Heart left ventricle (tissue), 16 donors: ENCODE measurements at regions not wholly inside any gene's neighbourhood (a gene's known extent, or its start where the extent isn't known, plus 50 kb on each side); places are given as distances from the start of the nearest gene placed in this dataset.
"Not testable (repeated sequence)": the region's sequence is repeated elsewhere in the genome, so short reads cannot be mapped to it uniquely, and the experiment has no call there.

Experiments used
- ATAC-seq, 4 donors: fragments of 200-7000 bp; cut with Tn5 transposase; one replicate each; pipeline ENCODE4 v1.9.1; 2020 to 2022; ENCODE audit warnings: moderate library complexity in 4 of 4, mild to moderate bottlenecking in 3 of 4, moderate number of reproducible peaks in 1 of 4
- DNase-seq, 5 donors: peaks; one replicate each; pipeline ENCODE4 v3.0.0-alpha.2; 2020
- H3K27ac ChIP-seq, 12 donors: fragments of 200-600 bp; sonication (generic) in 4 of 12; one replicate each; pipeline versions ENCODE4 v1.5.0 to v1.8.0; 2016 to 2022; ENCODE audit warnings: mild to moderate bottlenecking in 2 of 12
- H3K27me3 ChIP-seq, 9 donors: fragments of 200-600 bp; sonication (generic) in 2 of 9; one replicate each; pipeline versions ENCODE4 v1.5.1 to v1.8.0; 2016 to 2022; ENCODE audit warnings: mild to moderate bottlenecking in 3 of 9
- H3K36me3 ChIP-seq, 9 donors: fragments of 200-600 bp; sonication (generic) in 2 of 9; one replicate each; pipeline versions ENCODE4 v1.5.0 to v1.8.0; 2018 to 2022; ENCODE audit warnings: mild to moderate bottlenecking in 2 of 9
- H3K4me1 ChIP-seq, 12 donors: fragments of 200-600 bp; sonication (generic) in 4 of 12; one replicate each; pipeline versions ENCODE4 v1.5.0 to v1.8.0; 2016 to 2022; ENCODE audit warnings: mild to moderate bottlenecking in 3 of 12
- H3K4me3 ChIP-seq, 12 donors: fragments of 200-600 bp; sonication (generic) in 4 of 12; one replicate each; pipeline versions ENCODE4 v1.5.0 to v1.8.0; 2017 to 2022; ENCODE audit warnings: mild to moderate bottlenecking in 9 of 12, moderate library complexity in 4 of 12
- H3K9me3 ChIP-seq, 12 donors: fragments of 200-600 bp; sonication (generic) in 4 of 12; one replicate each; pipeline versions ENCODE4 v1.5.0 to v1.8.0; 2016 to 2022; ENCODE audit warnings: mild to moderate bottlenecking in 1 of 12
- CTCF ChIP-seq, 12 donors: fragments of 200-600 bp; sonication (generic) in 4 of 12; IDR thresholded peaks; one replicate each; pipeline versions ENCODE4 v1.5.0 to v1.8.0; 2018 to 2022; ENCODE audit warnings: antibody characterized with exemption in 12 of 12, mild to moderate bottlenecking in 5 of 12
- POLR2A ChIP-seq, 2 donors: fragments of 450-650 bp; IDR thresholded peaks; one replicate each; pipeline ENCODE4 v1.6.1; 2017; ENCODE audit warnings: antibody characterized with exemption in 2 of 2, mild to moderate bottlenecking in 2 of 2, moderate library complexity in 2 of 2
- WGBS, 4 donors: extraction: QIAGEN DNeasy Blood & Tissue Kit in 2 of 4; methylation state at CpG; one replicate each; pipeline versions ENCODE4 v1.1.5 to v1.1.7; 2013 to 2018; 5-methylcytosine and 5-hydroxymethylcytosine counted together
- intact Hi-C, 10 donors: fragments of 100-400 bp; cut with DNase I; formaldehyde crosslinking; loops; one replicate each; pipeline versions ENCODE4 v1.11.1 to v1.14.2; 2022
- donor health status: ischemic (EF 13 %, LVEDD 7.1; RV severe dilation, severe dysfunction).
- donor health status: healthy with polysubstance abuse.
- donor health status: DM: no; HTN: yes; CAD: no.
- donor health status: DM: no; HTN: no; CAD: no.
- donor health status: ischemic (EF 25% LVEDD 6.9; RV normal size, moderate dysfunction).
- donor health status: ischemic (EF 25% LVEDD 5.7; RV mildly dilated, moderate dysfunction).
- donor health status: healthy.
- donor health status: DM: yes; HTN: yes; CAD: no.
- donor health status: ischemic (EF 35%, LVEDD 5.7; RV mildly dilated, moderate dysfunction).
- donor health status: nonischemic (EF 11% LVEDD 7.7; RV severe dilation, severe dysfunction).
- donor health status: DM: yes; HTN: yes; CAD: no.
- donor health status: PGD.
- donor health status: ischemic (EF 29% LVEDD 5.4; RV normal size, mild dysfunction).
- donor health status: nonischemic (EF 23%, LVEDD 6.1; RV moderate dilation, normal function).

GRCh38 chr6:79373246-79373645 is 138.8 kb upstream of the HMGN3 start:
- H3K4me1 ChIP-seq: peaks cover 0 to 3% (median 0%) of the 10 kb centered on the region in 12 donors
- whole genome bisulfite sequencing, 4 donors: 84 to 88% (median 85%) methylated on average over 3 of the region's 3 CpGs

GRCh38 chr6:79372757-79373156 is 138.3 kb upstream of the HMGN3 start:
- WGBS, 4 donors: 75 to 95% (median 90%) methylated on average over 1 of the region's 1 CpG
- intact Hi-C loops: no loop called here
- peaks cover 0 to 2% (median 0%) of the 10 kb centered on the region in 12 donors for H3K4me1 ChIP-seq
- no peak overlapping the region for H3K4me3 ChIP-seq
- no peaks in the 10 kb centered on the region for H3K27me3 ChIP-seq
- H3K36me3 ChIP-seq: no peaks in the 10 kb centered on the region
- ATAC-seq (no peak), DNase-seq (no peak)
- peaks cover 0 to 28% (median 15%) of the 10 kb centered on the region in 12 donors for H3K9me3 ChIP-seq
- TF ChIP-seq POLR2A (IDR thresholded peaks at IDR 0.05) (no peak), CTCF (IDR thresholded peaks at IDR 0.05) (no peak)
- no peak overlapping the region for H3K27ac ChIP-seq

More at GRCh38 chr6:79373246-79373645, 138.8 kb upstream of the HMGN3 start:
- H3K27ac ChIP-seq: no peak overlapping the region
- no peaks in the 10 kb centered on the region for H3K27me3 ChIP-seq
- DNase-seq: no peak
- TF ChIP-seq POLR2A (IDR thresholded peaks at IDR 0.05) (no peak), CTCF (IDR thresholded peaks at IDR 0.05) (no peak)
- intact Hi-C loops: no loop called here
- peaks cover 0 to 26% (median 14%) of the 10 kb centered on the region in 12 donors for H3K9me3 ChIP-seq
- no peaks in the 10 kb centered on the region for H3K36me3 ChIP-seq
- no peak for ATAC-seq
- no peak overlapping the region for H3K4me3 ChIP-seq

- no peaks in the 10 kb centered on the region for H3K27me3 ChIP-seq
- no peaks in the 10 kb centered on the region for H3K4me1 ChIP-seq
- no peak overlapping the region for H3K4me3 ChIP-seq
- peaks cover 0 to 32% (median 18%) of the 10 kb centered on the region in 12 donors for H3K9me3 ChIP-seq
- ATAC-seq (no peak), DNase-seq (no peak)
- 75 to 83% (median 81%) methylated on average over 3 of the region's 3 CpGs for WGBS, 4 donors
- intact Hi-C loops: no loop called here
- no peak overlapping the region for H3K27ac ChIP-seq
- TF ChIP-seq CTCF (IDR thresholded peaks at IDR 0.05) (no peak), POLR2A (IDR thresholded peaks at IDR 0.05) (no peak)
- no peaks in the 10 kb centered on the region for H3K36me3 ChIP-seq
Measured at GRCh38 chr6:79369026-79369425, 134.5 kb upstream of the HMGN3 start.

- ATAC-seq, H3K4me3 ChIP-seq, H3K36me3 ChIP-seq, DNase-seq, intact Hi-C loops, H3K4me1 ChIP-seq, H3K27me3 ChIP-seq, H3K27ac ChIP-seq: not testable (repeated sequence)
- peaks cover 0 to 40% (median 17%) of the 10 kb centered on the region in 12 donors for H3K9me3 ChIP-seq
Measured at GRCh38 chr6:79363441-79363840, 129.0 kb upstream of the HMGN3 start.

GRCh38 chr6:79361074-79361473 is 126.6 kb upstream of the HMGN3 start:
- H3K27me3 ChIP-seq, H3K36me3 ChIP-seq, DNase-seq, H3K4me3 ChIP-seq, H3K27ac ChIP-seq, H3K4me1 ChIP-seq, ATAC-seq, intact Hi-C loops: not testable (repeated sequence)
- 89 to 94% (median 94%) methylated on average over 2 of the region's 2 CpGs for WGBS, 4 donors
- H3K9me3 ChIP-seq: peaks cover 0 to 35% (median 11%) of the 10 kb centered on the region in 12 donors
